Posterior cingulate gyrus (tissue), 11 donors: ENCODE measurements at regions not wholly inside any gene's neighbourhood (a gene's known extent, or its start where the extent isn't known, plus 50 kb on each side); places are given as distances from the start of the nearest gene placed in this dataset.

Source experiments
- DNase-seq, 10 donors: peaks; one replicate each; pipeline versions ENCODE4 v3.0.0 to v3.0.0-alpha.2; 2020 to 2021; ENCODE audit warnings: mixed read lengths in 3 of 10
- intact Hi-C: fragments of 100-400 bp; cut with DNase I; formaldehyde crosslinking; loops from one replicate; pipeline ENCODE4 v1.15.1; 2023

DNA sequence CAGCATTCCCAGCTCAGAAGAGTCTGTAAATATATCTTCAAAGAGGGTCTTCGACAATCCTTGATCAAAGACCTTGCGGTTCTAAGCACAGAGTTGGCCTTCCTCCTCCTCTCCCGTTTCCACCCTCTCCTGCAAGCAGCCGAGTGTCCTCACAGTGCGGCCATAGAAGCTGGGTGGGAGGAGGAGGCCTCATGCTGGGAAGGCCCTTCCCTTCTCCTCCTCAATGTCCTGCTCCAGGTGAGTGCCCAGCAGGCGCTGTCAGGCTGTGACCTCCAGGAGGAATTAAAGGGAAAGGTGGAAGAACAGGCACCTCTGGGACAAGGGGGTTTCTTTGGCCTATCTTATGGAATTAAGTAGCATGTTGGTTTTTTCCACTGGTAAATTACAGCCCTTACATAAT is 674.2 kb upstream of the ARGLU1 start:
- no peak for DNase-seq
- intact Hi-C loops: no loop called here

GRCh38 chr13:107241381-107241780 is 673.4 kb upstream of the ARGLU1 start:
- intact Hi-C loops: no loop called here
- DNase-seq: no peak

DNA sequence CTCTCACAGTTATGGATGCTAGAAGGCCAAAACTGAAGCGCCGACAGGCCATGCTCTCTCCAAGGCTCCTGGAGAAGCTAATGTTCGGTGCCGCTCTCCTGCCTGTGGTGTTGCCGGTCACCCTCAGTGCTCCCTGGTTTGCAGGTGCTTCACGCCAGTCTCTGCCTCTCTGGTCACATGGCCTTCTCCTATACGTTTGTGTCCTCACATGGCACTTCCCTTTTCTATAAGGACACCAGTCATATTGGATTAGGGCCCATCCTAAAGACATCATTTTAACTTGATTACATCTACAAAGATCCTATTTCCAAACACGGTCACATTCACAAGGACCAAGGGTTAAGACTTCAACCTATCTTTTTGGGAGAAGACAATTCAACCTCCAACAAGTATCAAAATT is 671.3 kb upstream of the ARGLU1 start:
- DNase-seq: no peak
- intact Hi-C loops: no loop called here

DNA sequence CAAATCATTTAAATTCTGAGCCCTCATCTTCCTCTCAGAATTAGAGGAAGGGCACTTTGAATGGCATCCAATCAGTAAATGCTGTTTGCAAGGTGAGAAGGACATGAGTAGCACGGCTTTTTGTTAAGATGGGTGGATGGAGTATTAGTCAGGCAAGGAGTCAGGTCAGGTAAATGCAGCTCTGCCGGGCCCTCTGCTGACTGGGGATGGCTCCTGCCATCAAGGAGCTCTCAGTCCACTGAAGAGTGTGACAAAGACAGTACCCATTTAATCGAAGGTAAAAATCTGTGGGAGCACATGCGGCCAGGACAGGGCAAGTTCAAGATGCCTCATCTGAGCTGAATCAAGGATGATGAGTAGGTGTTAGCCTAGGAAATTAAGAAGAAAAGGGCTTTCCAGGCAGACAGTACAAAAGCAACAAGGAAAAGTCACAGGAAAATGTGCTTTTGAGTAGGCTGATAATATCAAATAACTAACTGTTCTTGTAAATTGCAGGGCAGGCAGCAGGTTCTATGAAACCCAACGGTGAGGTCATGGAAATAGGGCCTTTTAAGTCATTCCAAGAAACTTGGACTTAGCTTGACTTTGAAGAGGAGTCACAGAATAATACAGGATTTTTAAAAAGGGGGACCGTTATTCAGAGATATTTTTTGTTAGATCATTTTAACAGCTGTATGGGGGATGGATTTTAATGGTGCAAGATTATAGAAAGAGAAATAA is 670.5 kb upstream of the ARGLU1 start:
- no peak for DNase-seq

DNA sequence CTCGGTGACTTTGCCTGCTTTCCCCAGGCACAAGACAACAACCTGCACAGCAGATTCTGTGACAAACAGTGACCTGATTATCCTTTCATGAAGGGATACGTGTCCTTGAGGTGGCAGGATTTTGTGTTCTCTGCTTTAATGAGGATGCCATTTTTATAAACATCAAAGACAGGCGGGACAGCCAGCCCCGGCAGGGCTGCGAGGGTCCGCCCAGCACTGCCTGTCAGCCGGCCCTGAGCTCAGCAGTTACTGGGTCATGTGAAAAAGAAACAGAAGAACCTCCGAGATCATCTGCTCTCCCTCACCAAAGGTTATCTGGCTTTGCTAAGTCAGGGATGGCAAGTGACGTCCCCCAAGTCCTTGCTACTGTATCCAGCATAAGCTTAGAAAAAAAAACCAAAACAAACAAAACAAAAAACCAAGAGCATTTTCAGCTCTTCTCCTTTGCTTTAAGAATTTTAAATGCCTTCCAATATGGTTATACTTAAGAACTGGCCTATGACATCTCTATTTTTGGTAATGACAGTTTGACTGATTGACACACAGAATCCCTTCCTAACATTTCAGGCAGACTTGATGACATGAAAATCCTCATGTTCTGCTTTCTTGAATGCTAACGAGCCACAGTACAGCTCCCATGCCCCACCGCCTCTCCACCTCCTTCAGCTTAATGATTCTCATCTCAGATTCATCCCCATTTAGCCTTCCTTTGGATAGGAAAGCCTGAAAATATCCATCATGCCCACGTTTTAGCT is 666.6 kb upstream of the ARGLU1 start:
- intact Hi-C loops: no loop called here
- peak in 5 of 10 donors; percentile 30 to 87 (median 77) for DNase-seq

More for the DNA sequence above, 670.5 kb upstream of the ARGLU1 start:
- intact Hi-C loops: no loop called here

GRCh38 chr13:107233541-107233940 is 665.6 kb upstream of the ARGLU1 start:
- intact Hi-C loops: no loop called here
- DNase-seq: no peak

GRCh38 chr13:107231944-107232343 is 664.0 kb upstream of the ARGLU1 start:
- intact Hi-C loops: no loop called here
- DNase-seq: no peak

DNA sequence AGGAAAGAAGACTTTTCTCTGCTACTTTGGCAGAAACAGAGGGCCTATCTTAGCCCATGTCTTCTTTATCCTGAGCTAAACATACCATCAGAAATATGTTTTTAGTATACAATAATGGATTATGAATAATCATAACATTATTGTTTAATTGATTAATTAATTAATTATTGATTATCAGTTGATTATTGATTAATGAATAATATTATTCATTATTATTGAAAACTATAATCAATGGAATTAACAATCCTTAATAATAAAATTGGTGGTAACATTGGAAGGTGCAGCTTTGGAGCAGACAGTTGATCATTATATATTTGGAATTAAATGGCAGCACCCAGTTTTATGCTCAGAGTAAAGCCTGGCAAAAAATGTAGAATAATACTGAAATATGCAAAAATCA is 655.9 kb upstream of the ARGLU1 start:
- intact Hi-C loops: no loop called here
- DNase-seq: no peak

- no peak for DNase-seq
- intact Hi-C loops: no loop called here
Measured at GRCh38 chr13:107222597-107222996, 654.7 kb upstream of the ARGLU1 start.

- no peak for DNase-seq
- intact Hi-C loops: no loop called here
Measured at GRCh38 chr13:107220245-107220644, 652.3 kb upstream of the ARGLU1 start.

DNA sequence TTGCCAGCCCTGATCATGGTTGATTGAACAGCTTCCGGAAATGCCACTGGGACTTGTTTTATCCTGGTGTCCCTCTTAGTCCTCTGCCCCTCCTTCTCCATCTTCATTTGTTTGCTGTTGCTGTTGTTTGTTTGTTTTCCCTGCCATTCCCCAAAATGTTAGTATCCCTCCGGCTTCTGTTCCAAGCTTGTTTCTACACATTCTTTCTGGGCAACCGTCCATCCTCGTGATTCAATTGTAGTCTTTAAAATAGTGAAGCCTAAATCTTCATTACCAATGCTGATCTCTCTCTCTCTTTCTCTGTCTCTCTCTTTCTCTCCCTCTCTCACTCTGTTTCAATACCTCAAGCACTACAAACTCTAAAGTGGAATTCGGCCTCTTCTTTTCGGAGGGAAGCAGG is 649.3 kb upstream of the ARGLU1 start:
- intact Hi-C loops: loop anchor here (10.0 kb wide), 1 partner anchor 158 kb away; no protein-coding TSS in a partner anchor
- DNase-seq: no peak

- intact Hi-C loops: loop anchor here (10.0 kb wide), 1 partner anchor 159 kb away; no protein-coding TSS in a partner anchor
- DNase-seq: no peak
Measured at GRCh38 chr13:107216046-107216755, 648.3 kb upstream of the ARGLU1 start.

GRCh38 chr13:107211073-107211472 is 643.1 kb upstream of the ARGLU1 start:
- DNase-seq: peak; percentile 68 to 97 (median 86)
- intact Hi-C loops: loop anchor here (1.0 to 10.0 kb wide), 3 partner anchors 164 to 944 kb away; no protein-coding TSS in a partner anchor

GRCh38 chr13:107210723-107211030 is 642.7 kb upstream of the ARGLU1 start:
- intact Hi-C loops: loop anchor here (1.0 to 10.0 kb wide), 4 partner anchors 164 to 945 kb away; no protein-coding TSS in a partner anchor
- DNase-seq: no peak

- no peak for DNase-seq
- intact Hi-C loops: loop anchor here (1.0 to 10.0 kb wide), 2 partner anchors 165 to 440 kb away; no protein-coding TSS in a partner anchor
Measured at GRCh38 chr13:107209824-107210722, 642.1 kb upstream of the ARGLU1 start.

GRCh38 chr13:107208889-107209288 is 641.0 kb upstream of the ARGLU1 start:
- intact Hi-C loops: no loop called here
- no peak for DNase-seq

- intact Hi-C loops: no loop called here
- peak; percentile 52 to 97 (median 84) for DNase-seq
Measured at GRCh38 chr13:107205318-107206104, 637.6 kb upstream of the ARGLU1 start.

GRCh38 chr13:107203146-107203847 is 635.4 kb upstream of the ARGLU1 start:
- no peak for DNase-seq
- intact Hi-C loops: no loop called here
